Heart left ventricle (tissue), 16 donors: ENCODE measurements at regions not wholly inside any gene's neighbourhood (a gene's known extent, or its start where the extent isn't known, plus 50 kb on each side); places are given as distances from the start of the nearest gene placed in this dataset.
A peak's percentile ranks its signal among the peaks of the same experiment; 100 is the strongest.
"Not testable (repeated sequence)": the region's sequence is repeated elsewhere in the genome, so short reads cannot be mapped to it uniquely, and the experiment has no call there.

Source experiments
- ATAC-seq, 4 donors: fragments of 200-7000 bp; cut with Tn5 transposase; one replicate each; pipeline ENCODE4 v1.9.1; 2020 to 2022; ENCODE audit warnings: moderate library complexity in 4 of 4, mild to moderate bottlenecking in 3 of 4, moderate number of reproducible peaks in 1 of 4
- DNase-seq, 5 donors: peaks; one replicate each; pipeline ENCODE4 v3.0.0-alpha.2; 2020
- H3K27ac ChIP-seq, 12 donors: fragments of 200-600 bp; sonication (generic) in 4 of 12; one replicate each; pipeline versions ENCODE4 v1.5.0 to v1.8.0; 2016 to 2022; ENCODE audit warnings: mild to moderate bottlenecking in 2 of 12
- H3K27me3 ChIP-seq, 9 donors: fragments of 200-600 bp; sonication (generic) in 2 of 9; one replicate each; pipeline versions ENCODE4 v1.5.1 to v1.8.0; 2016 to 2022; ENCODE audit warnings: mild to moderate bottlenecking in 3 of 9
- H3K36me3 ChIP-seq, 9 donors: fragments of 200-600 bp; sonication (generic) in 2 of 9; one replicate each; pipeline versions ENCODE4 v1.5.0 to v1.8.0; 2018 to 2022; ENCODE audit warnings: mild to moderate bottlenecking in 2 of 9
- H3K4me1 ChIP-seq, 12 donors: fragments of 200-600 bp; sonication (generic) in 4 of 12; one replicate each; pipeline versions ENCODE4 v1.5.0 to v1.8.0; 2016 to 2022; ENCODE audit warnings: mild to moderate bottlenecking in 3 of 12
- H3K4me3 ChIP-seq, 12 donors: fragments of 200-600 bp; sonication (generic) in 4 of 12; one replicate each; pipeline versions ENCODE4 v1.5.0 to v1.8.0; 2017 to 2022; ENCODE audit warnings: mild to moderate bottlenecking in 9 of 12, moderate library complexity in 4 of 12
- H3K9me3 ChIP-seq, 12 donors: fragments of 200-600 bp; sonication (generic) in 4 of 12; one replicate each; pipeline versions ENCODE4 v1.5.0 to v1.8.0; 2016 to 2022; ENCODE audit warnings: mild to moderate bottlenecking in 1 of 12
- POLR2A ChIP-seq, 2 donors: fragments of 450-650 bp; IDR thresholded peaks; one replicate each; pipeline ENCODE4 v1.6.1; 2017; ENCODE audit warnings: antibody characterized with exemption in 2 of 2, mild to moderate bottlenecking in 2 of 2, moderate library complexity in 2 of 2
- WGBS, 4 donors: extraction: QIAGEN DNeasy Blood & Tissue Kit in 2 of 4; methylation state at CpG; one replicate each; pipeline versions ENCODE4 v1.1.5 to v1.1.7; 2013 to 2018; 5-methylcytosine and 5-hydroxymethylcytosine counted together
- intact Hi-C, 10 donors: fragments of 100-400 bp; cut with DNase I; formaldehyde crosslinking; loops; one replicate each; pipeline versions ENCODE4 v1.11.1 to v1.14.2; 2022
- TF ChIP-seq, protein P1 (sequence below), 12 donors: fragments of 200-600 bp; sonication (generic) in 4 of 12; IDR thresholded peaks; one replicate each; pipeline versions ENCODE4 v1.5.0 to v1.8.0; 2018 to 2022; ENCODE audit warnings: antibody characterized with exemption in 12 of 12, mild to moderate bottlenecking in 5 of 12
- donor health status: ischemic (EF 13 %, LVEDD 7.1; RV severe dilation, severe dysfunction).
- donor health status: healthy with polysubstance abuse.
- donor health status: DM: no; HTN: yes; CAD: no.
- donor health status: DM: no; HTN: no; CAD: no.
- donor health status: ischemic (EF 25% LVEDD 6.9; RV normal size, moderate dysfunction).
- donor health status: ischemic (EF 25% LVEDD 5.7; RV mildly dilated, moderate dysfunction).
- donor health status: healthy.
- donor health status: DM: yes; HTN: yes; CAD: no.
- donor health status: ischemic (EF 35%, LVEDD 5.7; RV mildly dilated, moderate dysfunction).
- donor health status: nonischemic (EF 11% LVEDD 7.7; RV severe dilation, severe dysfunction).
- donor health status: DM: yes; HTN: yes; CAD: no.
- donor health status: PGD.
- donor health status: ischemic (EF 29% LVEDD 5.4; RV normal size, mild dysfunction).
- donor health status: nonischemic (EF 23%, LVEDD 6.1; RV moderate dilation, normal function).

DNA sequence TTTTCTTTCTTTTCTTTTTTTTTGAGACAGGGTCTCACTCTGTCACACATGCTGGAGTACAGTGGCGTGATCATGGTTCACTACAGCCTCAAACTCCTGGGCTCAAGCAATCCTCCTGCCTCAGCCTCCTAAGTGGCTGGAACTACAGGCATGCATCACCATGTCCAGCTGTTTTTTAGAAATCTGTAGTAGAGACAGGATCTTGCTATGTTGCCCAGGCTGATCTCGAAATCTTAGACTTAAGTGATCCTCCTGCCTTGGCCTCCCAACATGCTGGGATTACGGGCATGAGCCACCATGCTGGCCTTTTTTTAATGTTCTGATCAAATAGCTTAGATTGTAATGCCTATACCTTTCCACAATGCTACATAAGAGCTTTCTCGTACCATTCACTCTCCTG, 107.0 kb upstream of the KCTD7 start:
- no peak overlapping the region for H3K27ac ChIP-seq
- TF ChIP-seq, protein P1, sequence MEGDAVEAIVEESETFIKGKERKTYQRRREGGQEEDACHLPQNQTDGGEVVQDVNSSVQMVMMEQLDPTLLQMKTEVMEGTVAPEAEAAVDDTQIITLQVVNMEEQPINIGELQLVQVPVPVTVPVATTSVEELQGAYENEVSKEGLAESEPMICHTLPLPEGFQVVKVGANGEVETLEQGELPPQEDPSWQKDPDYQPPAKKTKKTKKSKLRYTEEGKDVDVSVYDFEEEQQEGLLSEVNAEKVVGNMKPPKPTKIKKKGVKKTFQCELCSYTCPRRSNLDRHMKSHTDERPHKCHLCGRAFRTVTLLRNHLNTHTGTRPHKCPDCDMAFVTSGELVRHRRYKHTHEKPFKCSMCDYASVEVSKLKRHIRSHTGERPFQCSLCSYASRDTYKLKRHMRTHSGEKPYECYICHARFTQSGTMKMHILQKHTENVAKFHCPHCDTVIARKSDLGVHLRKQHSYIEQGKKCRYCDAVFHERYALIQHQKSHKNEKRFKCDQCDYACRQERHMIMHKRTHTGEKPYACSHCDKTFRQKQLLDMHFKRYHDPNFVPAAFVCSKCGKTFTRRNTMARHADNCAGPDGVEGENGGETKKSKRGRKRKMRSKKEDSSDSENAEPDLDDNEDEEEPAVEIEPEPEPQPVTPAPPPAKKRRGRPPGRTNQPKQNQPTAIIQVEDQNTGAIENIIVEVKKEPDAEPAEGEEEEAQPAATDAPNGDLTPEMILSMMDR (IDR thresholded peaks at IDR 0.05): no peak
- no peak for TF ChIP-seq POLR2A (IDR thresholded peaks at IDR 0.05)
- no peak for ATAC-seq
- WGBS, 4 donors: 76 to 89% (median 88%) methylated on average over 4 of the region's 4 CpGs
- intact Hi-C loops: no loop called here
- no peak for DNase-seq
- no peaks in the 10 kb centered on the region for H3K36me3 ChIP-seq
- no peaks in the 10 kb centered on the region for H3K4me1 ChIP-seq
- no peaks in the 10 kb centered on the region for H3K9me3 ChIP-seq
- H3K27me3 ChIP-seq: no peaks in the 10 kb centered on the region
- H3K4me3 ChIP-seq: no peak overlapping the region

DNA sequence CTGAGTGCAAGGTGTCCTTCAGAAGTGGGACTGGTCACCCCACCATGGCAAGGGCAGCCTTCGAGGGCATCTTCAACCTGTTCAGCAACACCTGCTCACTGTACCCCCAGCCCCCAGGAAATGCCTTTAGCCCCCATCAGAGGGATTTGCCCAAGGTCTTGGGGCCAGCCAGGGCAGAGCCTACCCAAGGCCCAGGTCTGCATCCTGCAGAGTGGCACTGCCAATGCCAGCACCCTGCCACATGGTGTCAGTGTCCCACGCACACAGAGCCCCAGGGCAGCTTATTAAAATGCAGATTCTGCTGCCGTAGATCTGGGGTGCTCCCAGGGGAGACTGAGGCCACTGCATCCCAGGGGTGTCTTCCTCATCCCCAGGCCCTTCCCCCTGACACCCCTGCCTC, 106.2 kb upstream of the KCTD7 start:
- H3K9me3 ChIP-seq: no peaks in the 10 kb centered on the region
- intact Hi-C loops: no loop called here
- DNase-seq: peak in 1 of 5 donors; percentile 39
- H3K27me3 ChIP-seq: no peaks in the 10 kb centered on the region
- peak; percentile 35 to 60 (median 56) for ATAC-seq
- H3K4me1 ChIP-seq: no peaks in the 10 kb centered on the region
- no peak overlapping the region for H3K4me3 ChIP-seq
- WGBS, 4 donors: 51 to 74% (median 54%) methylated on average over 3 of the region's 3 CpGs; no CpG with 5 or more reads in 1 of the 4 donors
- H3K36me3 ChIP-seq: no peaks in the 10 kb centered on the region
- H3K27ac ChIP-seq: no peak overlapping the region
- TF ChIP-seq, protein P1 (IDR thresholded peaks at IDR 0.05): peak in 7 of 12 donors; percentile 10 to 32 (median 21)
- no peak for TF ChIP-seq POLR2A (IDR thresholded peaks at IDR 0.05)

DNA sequence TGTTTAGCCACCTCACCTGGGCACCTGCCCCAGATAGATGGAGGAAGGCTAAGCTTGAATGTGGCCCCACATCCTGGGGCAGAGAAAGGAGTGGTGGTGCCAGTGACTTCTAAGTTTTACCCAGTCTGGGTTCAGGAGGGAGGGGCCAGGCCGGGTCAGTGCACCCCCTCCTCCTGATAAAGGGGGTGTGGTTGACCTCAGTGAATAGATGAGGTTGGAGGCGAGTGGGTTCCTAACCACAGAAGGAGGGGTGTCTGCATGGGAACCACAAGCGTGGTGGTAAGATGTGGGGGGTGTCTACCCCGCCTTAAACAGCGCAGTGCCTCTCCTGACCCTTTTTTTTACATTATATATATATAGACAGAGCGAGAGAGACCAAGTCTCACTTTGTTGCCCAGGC, 105.3 kb upstream of the KCTD7 start:
- H3K4me3 ChIP-seq: no peak overlapping the region
- no peak for TF ChIP-seq POLR2A (IDR thresholded peaks at IDR 0.05)
- no peaks in the 10 kb centered on the region for H3K27me3 ChIP-seq
- DNase-seq (no peak), ATAC-seq (peak in 1 of 4 donors; percentile 2)
- no peaks in the 10 kb centered on the region for H3K36me3 ChIP-seq
- H3K27ac ChIP-seq: no peak overlapping the region
- WGBS, 4 donors: 70 to 80% (median 77%) methylated on average over 6 of the region's 6 CpGs
- no peaks in the 10 kb centered on the region for H3K9me3 ChIP-seq
- intact Hi-C loops: no loop called here
- H3K4me1 ChIP-seq: no peaks in the 10 kb centered on the region

DNA sequence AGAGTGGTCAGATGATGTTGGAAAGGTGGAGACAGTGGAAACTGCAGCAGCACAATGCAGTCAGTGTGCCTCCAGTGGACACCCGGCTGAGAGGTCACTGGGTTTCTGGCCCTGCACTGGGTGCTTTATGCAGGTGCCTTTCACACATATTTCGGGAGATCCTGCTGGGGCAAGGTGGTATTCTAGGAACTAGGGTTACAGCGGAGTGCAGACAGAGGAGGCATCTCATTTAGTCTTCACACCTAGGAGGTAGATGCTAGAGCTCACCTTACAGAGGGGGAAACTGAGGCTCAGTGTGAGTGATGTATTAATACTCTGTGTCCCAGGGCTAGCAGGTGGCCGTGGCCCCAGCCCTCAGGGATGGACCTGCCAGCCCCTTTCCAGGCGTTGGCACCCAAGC, 103.9 kb upstream of the KCTD7 start:
- H3K27ac ChIP-seq: no peak overlapping the region
- no peak overlapping the region for H3K4me3 ChIP-seq
- ATAC-seq (no peak), DNase-seq (no peak)
- intact Hi-C loops: no loop called here
- 90 to 96% (median 94%) methylated on average over 4 to 5 of the region's 5 CpGs for whole genome bisulfite sequencing, 4 donors
- H3K36me3 ChIP-seq: peaks cover 0 to 6% (median 0%) of the 10 kb centered on the region in 9 donors
- no peaks in the 10 kb centered on the region for H3K9me3 ChIP-seq
- no peaks in the 10 kb centered on the region for H3K27me3 ChIP-seq
- TF ChIP-seq POLR2A (IDR thresholded peaks at IDR 0.05): no peak
- TF ChIP-seq, protein P1 (IDR thresholded peaks at IDR 0.05): no peak
- H3K4me1 ChIP-seq: no peaks in the 10 kb centered on the region

DNA sequence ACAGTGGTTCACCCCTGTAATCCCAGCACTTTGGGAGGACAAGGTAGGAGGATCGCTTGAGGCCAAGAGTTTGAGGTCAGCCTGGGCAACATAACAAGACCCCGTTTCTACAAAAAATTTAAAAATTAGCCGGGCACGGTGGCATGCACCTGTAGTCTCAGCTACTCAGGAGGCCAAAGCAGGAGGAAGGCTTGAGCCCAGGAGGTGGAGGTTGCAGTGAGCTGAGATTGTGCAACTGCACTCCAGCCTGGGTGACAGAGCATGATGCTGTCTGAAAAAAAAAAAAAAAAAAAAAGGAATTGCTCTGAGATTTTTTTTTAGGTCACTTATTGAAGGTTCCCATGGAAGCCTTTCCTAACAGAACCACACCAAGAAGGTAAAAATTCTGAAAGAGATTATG, 101.9 kb upstream of the KCTD7 start:
- ATAC-seq, H3K4me1 ChIP-seq, DNase-seq, H3K27ac ChIP-seq, H3K27me3 ChIP-seq, intact Hi-C loops, H3K9me3 ChIP-seq, H3K4me3 ChIP-seq: not testable (repeated sequence)
- WGBS, 4 donors: 98 to 100% (median 98%) methylated on average over 4 of the region's 4 CpGs
- peaks cover 0 to 14% (median 0%) of the 10 kb centered on the region in 9 donors for H3K36me3 ChIP-seq
